ENCODE measurements at regions not wholly inside any gene's neighbourhood (a gene's known extent, or its start where the extent isn't known, plus 50 kb on each side); places are given as distances from the start of the nearest gene placed in this dataset.

GRCh38 chrX:117305168-117305766 lies 811.3 kb downstream of the KLHL13 start:
- Histone ChIP-seq H3K36me3 (ENCODE audit: insufficient read depth) (no peaks in the 10 kb centered on the region), H4K20me1 (ENCODE audit: insufficient read depth) (no peaks in the 10 kb centered on the region), H3K9ac (no peak overlapping the region), H3K79me2 (ENCODE audit: insufficient read depth, low read depth) (no peaks in the 10 kb centered on the region), H2AFZ (ENCODE audit: low read depth) (no peak overlapping the region), H3K4me3 (IDR thresholded peaks at IDR 0.05; ENCODE audit: insufficient read depth, low read depth, low read length) (no peak overlapping the region), H3K4me2 (no peak overlapping the region), H3K27ac (no peak overlapping the region), H3K4me1 (ENCODE audit: low read depth, poor library complexity, severe bottlenecking) (no peaks in the 10 kb centered on the region), H3K27me3 (ENCODE audit: insufficient read depth, low read depth) (no peaks in the 10 kb centered on the region)
- TF ChIP-seq, protein P1, sequence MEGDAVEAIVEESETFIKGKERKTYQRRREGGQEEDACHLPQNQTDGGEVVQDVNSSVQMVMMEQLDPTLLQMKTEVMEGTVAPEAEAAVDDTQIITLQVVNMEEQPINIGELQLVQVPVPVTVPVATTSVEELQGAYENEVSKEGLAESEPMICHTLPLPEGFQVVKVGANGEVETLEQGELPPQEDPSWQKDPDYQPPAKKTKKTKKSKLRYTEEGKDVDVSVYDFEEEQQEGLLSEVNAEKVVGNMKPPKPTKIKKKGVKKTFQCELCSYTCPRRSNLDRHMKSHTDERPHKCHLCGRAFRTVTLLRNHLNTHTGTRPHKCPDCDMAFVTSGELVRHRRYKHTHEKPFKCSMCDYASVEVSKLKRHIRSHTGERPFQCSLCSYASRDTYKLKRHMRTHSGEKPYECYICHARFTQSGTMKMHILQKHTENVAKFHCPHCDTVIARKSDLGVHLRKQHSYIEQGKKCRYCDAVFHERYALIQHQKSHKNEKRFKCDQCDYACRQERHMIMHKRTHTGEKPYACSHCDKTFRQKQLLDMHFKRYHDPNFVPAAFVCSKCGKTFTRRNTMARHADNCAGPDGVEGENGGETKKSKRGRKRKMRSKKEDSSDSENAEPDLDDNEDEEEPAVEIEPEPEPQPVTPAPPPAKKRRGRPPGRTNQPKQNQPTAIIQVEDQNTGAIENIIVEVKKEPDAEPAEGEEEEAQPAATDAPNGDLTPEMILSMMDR (conservative IDR thresholded peaks at IDR 0.05; ENCODE audit: low read depth, low read length), result no peak

- TF ChIP-seq, protein P1 (conservative IDR thresholded peaks at IDR 0.05; ENCODE audit: low read depth, low read length), result no peak
- Histone ChIP-seq H3K79me2 (ENCODE audit: insufficient read depth, low read depth) (no peaks in the 10 kb centered on the region), H3K9ac (no peak overlapping the region), H3K27ac (no peak overlapping the region), H3K4me3 (IDR thresholded peaks at IDR 0.05; ENCODE audit: insufficient read depth, low read depth, low read length) (no peak overlapping the region), H4K20me1 (ENCODE audit: insufficient read depth) (no peaks in the 10 kb centered on the region), H3K4me2 (no peak overlapping the region), H3K36me3 (ENCODE audit: insufficient read depth) (no peaks in the 10 kb centered on the region), H2AFZ (ENCODE audit: low read depth) (no peak overlapping the region), H3K4me1 (ENCODE audit: low read depth, poor library complexity, severe bottlenecking) (no peaks in the 10 kb centered on the region), H3K27me3 (ENCODE audit: insufficient read depth, low read depth) (no peaks in the 10 kb centered on the region)
Measured at GRCh38 chrX:117301086-117301485, 815.5 kb downstream of the KLHL13 start.

- Histone ChIP-seq H3K36me3 (ENCODE audit: insufficient read depth) (no peaks in the 10 kb centered on the region), H3K4me2 (no peak overlapping the region), H3K27me3 (ENCODE audit: insufficient read depth, low read depth) (no peaks in the 10 kb centered on the region), H3K79me2 (ENCODE audit: insufficient read depth, low read depth) (no peaks in the 10 kb centered on the region), H3K27ac (no peak overlapping the region), H3K4me3 (IDR thresholded peaks at IDR 0.05; ENCODE audit: insufficient read depth, low read depth, low read length) (no peak overlapping the region), H3K9ac (no peak overlapping the region), H3K4me1 (ENCODE audit: low read depth, poor library complexity, severe bottlenecking) (no peaks in the 10 kb centered on the region), H4K20me1 (ENCODE audit: insufficient read depth) (no peaks in the 10 kb centered on the region), H2AFZ (ENCODE audit: low read depth) (no peak overlapping the region)
- TF ChIP-seq, protein P1 (conservative IDR thresholded peaks at IDR 0.05; ENCODE audit: low read depth, low read length), result no peak
Measured at GRCh38 chrX:117291760-117292159, 824.9 kb downstream of the KLHL13 start.

- H3K4me1 ChIP-seq (ENCODE audit: low read depth, poor library complexity, severe bottlenecking), result no peaks in the 10 kb centered on the region
- no peaks in the 10 kb centered on the region for H3K79me2 ChIP-seq (ENCODE audit: insufficient read depth, low read depth)
- no peak overlapping the region for H3K4me3 ChIP-seq (IDR thresholded peaks at IDR 0.05; ENCODE audit: insufficient read depth, low read depth, low read length)
- no peaks in the 10 kb centered on the region for H3K36me3 ChIP-seq (ENCODE audit: insufficient read depth)
- H4K20me1 ChIP-seq (ENCODE audit: insufficient read depth), result no peaks in the 10 kb centered on the region
- no peak overlapping the region for H3K4me2 ChIP-seq
- no peak overlapping the region for H2AFZ ChIP-seq (ENCODE audit: low read depth)
- TF ChIP-seq, protein P1 (conservative IDR thresholded peaks at IDR 0.05; ENCODE audit: low read depth, low read length), result no peak
- no peak overlapping the region for H3K9ac ChIP-seq
- H3K27me3 ChIP-seq (ENCODE audit: insufficient read depth, low read depth), result no peaks in the 10 kb centered on the region
- no peak overlapping the region for H3K27ac ChIP-seq
Measured at GRCh38 chrX:117274965-117275364, 812.2 kb upstream of the CT83 start.

Data from KMS-11 (cell line).